Lung (tissue), 11 donors: ENCODE measurements at regions not wholly inside any gene's neighbourhood (a gene's known extent, or its start where the extent isn't known, plus 50 kb on each side); places are given as distances from the start of the nearest gene placed in this dataset.
"Not testable (repeated sequence)": the region's sequence is repeated elsewhere in the genome, so short reads cannot be mapped to it uniquely, and the experiment has no call there.

ENCODE experiments used
- ATAC-seq: fragments of 200-7000 bp; cut with Tn5 transposase; one replicate; pipeline ENCODE4 v1.9.1; 2020; ENCODE audit warnings: moderate number of reproducible peaks; ENCODE audit not compliant: insufficient read depth, low FRiP score
- DNase-seq, 3 donors: peaks; one replicate each; pipeline ENCODE4 v3.0.0-alpha.2; 2013 to 2017
- H3K27ac ChIP-seq, 2 donors: one replicate each; pipeline ENCODE4 v1.5.1; 2013; ENCODE audit warnings: mild to moderate bottlenecking in 2 of 2, moderate library complexity in 2 of 2, control low read depth in 1 of 2, inconsistent platforms in 1 of 2, low read depth in 1 of 2, low read length in 1 of 2
- H3K27me3 ChIP-seq, 3 donors: one replicate each; pipeline ENCODE4 v1.5.1; 2013; ENCODE audit warnings: low read length in 2 of 3; ENCODE audit not compliant: control insufficient read depth in 3 of 3, insufficient read depth in 3 of 3
- H3K36me3 ChIP-seq, 4 donors: one replicate each; pipeline ENCODE4 v1.5.1; 2013; ENCODE audit warnings: low read length in 4 of 4, mild to moderate bottlenecking in 1 of 4, moderate library complexity in 1 of 4; ENCODE audit not compliant: control insufficient read depth in 4 of 4, insufficient read depth in 4 of 4
- H3K4me1 ChIP-seq, 5 donors: one replicate each; pipeline ENCODE4 v1.5.1; 2013; ENCODE audit warnings: low read length in 5 of 5, mild to moderate bottlenecking in 2 of 5, moderate library complexity in 1 of 5; ENCODE audit not compliant: control insufficient read depth in 5 of 5, insufficient read depth in 5 of 5
- H3K4me3 ChIP-seq: one replicate; pipeline ENCODE4 v1.5.1; 2013; ENCODE audit warnings: mild to moderate bottlenecking, control low read depth, moderate library complexity
- H3K9ac ChIP-seq, 2 donors: one replicate each; pipeline ENCODE4 v1.5.1; 2013; ENCODE audit warnings: low read length in 2 of 2, control low read depth in 1 of 2; ENCODE audit not compliant: insufficient read depth in 1 of 2
- H3K9me3 ChIP-seq, 4 donors: one replicate each; pipeline ENCODE4 v1.5.1; 2013; ENCODE audit warnings: low read length in 3 of 4, mild to moderate bottlenecking in 1 of 4, moderate library complexity in 1 of 4; ENCODE audit not compliant: control insufficient read depth in 4 of 4, insufficient read depth in 3 of 4
- WGBS, 2 donors: extraction: QIAGEN DNeasy Blood & Tissue Kit; methylation state at CpG; one replicate each; pipeline ENCODE4 v1.1.7; 2013; 5-methylcytosine and 5-hydroxymethylcytosine counted together
- TF ChIP-seq, protein P1 (sequence below): IDR thresholded peaks from 2 replicates; pipeline ENCODE4 v1.5.1; 2012; ENCODE audit warnings: mild to moderate bottlenecking; ENCODE audit errors: control extremely low read depth, extremely low read depth
- donor health status: control.
- donor health status: control.
- donor health status: Bipolar disorder and iron deficiency.
- donor health status: healthy.
- donor health status: DM: yes; HTN: yes; CAD: no.

DNA sequence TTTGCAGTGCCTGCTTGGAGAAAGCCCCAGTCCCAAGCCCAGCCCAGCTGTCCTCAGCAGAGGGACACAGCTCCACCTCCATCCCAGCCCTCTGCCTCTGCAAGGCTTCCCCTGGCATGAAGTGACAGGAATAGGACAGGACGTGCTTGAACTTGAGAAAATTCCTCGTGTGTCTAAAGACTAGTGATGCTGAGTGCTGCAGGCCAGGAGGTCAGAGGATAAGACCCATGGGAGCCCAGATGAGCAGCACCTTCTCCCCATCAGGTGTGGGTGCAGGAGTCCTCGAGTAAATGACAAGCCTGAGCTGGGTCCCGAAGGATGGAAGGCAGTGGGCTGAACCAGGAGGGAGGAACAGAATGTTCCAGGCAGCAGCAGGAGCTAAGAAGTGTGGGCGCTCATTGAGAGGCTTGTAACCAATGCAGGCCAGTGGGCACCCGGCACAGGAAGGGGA is 67.8 kb upstream of the UXS1 start:
- no peak overlapping the region for H3K27ac ChIP-seq
- DNase-seq (peak in 1 of 3 donors; percentile 1), ATAC-seq (no peak)
- H3K36me3 ChIP-seq, result no peaks in the 10 kb centered on the region
- H3K4me3 ChIP-seq, result no peak overlapping the region
- no peak overlapping the region for H3K9ac ChIP-seq
- WGBS, 2 donors, result 59 to 68% methylated on average over 6 of the region's 6 CpGs
- H3K9me3 ChIP-seq, result no peaks in the 10 kb centered on the region
- no peaks in the 10 kb centered on the region for H3K4me1 ChIP-seq
- TF ChIP-seq, protein P1, sequence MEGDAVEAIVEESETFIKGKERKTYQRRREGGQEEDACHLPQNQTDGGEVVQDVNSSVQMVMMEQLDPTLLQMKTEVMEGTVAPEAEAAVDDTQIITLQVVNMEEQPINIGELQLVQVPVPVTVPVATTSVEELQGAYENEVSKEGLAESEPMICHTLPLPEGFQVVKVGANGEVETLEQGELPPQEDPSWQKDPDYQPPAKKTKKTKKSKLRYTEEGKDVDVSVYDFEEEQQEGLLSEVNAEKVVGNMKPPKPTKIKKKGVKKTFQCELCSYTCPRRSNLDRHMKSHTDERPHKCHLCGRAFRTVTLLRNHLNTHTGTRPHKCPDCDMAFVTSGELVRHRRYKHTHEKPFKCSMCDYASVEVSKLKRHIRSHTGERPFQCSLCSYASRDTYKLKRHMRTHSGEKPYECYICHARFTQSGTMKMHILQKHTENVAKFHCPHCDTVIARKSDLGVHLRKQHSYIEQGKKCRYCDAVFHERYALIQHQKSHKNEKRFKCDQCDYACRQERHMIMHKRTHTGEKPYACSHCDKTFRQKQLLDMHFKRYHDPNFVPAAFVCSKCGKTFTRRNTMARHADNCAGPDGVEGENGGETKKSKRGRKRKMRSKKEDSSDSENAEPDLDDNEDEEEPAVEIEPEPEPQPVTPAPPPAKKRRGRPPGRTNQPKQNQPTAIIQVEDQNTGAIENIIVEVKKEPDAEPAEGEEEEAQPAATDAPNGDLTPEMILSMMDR, result no peak
- no peaks in the 10 kb centered on the region for H3K27me3 ChIP-seq

GRCh38 chr2:106258859-106259258 is 64.8 kb upstream of the UXS1 start:
- not testable (repeated sequence) for H3K4me3 ChIP-seq, H3K4me1 ChIP-seq, H3K36me3 ChIP-seq, H3K27ac ChIP-seq, H3K27me3 ChIP-seq, H3K9me3 ChIP-seq, ATAC-seq, DNase-seq, H3K9ac ChIP-seq
- WGBS, 2 donors, result 96 to 97% methylated on average over 7 of the region's 7 CpGs

DNA sequence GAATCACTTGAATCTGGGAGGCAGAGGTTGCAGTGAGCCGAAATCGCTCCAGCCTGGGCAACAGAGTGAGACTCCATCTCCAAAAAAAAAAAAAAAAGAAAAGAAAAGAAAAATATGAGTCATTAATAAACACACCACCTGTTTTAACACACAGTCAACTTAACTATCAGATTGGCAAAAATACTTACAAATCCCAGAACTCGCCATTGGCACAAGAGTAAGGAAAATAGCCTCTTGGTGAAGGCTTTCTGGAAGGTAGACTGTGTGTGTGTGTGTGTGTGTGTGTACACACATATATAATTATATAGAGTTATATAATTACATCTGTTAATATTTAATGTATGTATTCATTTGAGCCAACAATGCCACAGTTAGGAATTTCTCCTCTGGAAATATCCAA is 63.7 kb upstream of the UXS1 start:
- DNase-seq (no peak), ATAC-seq (no peak)
- no peaks in the 10 kb centered on the region for H3K9me3 ChIP-seq
- H3K36me3 ChIP-seq, result no peaks in the 10 kb centered on the region
- H3K9ac ChIP-seq, result no peak overlapping the region
- WGBS, 2 donors, result 92 to 97% methylated on average over 3 of the region's 3 CpGs
- H3K27me3 ChIP-seq, result no peaks in the 10 kb centered on the region
- H3K27ac ChIP-seq, result no peak overlapping the region
- no peaks in the 10 kb centered on the region for H3K4me1 ChIP-seq
- no peak overlapping the region for H3K4me3 ChIP-seq
- TF ChIP-seq, protein P1, result no peak

DNA sequence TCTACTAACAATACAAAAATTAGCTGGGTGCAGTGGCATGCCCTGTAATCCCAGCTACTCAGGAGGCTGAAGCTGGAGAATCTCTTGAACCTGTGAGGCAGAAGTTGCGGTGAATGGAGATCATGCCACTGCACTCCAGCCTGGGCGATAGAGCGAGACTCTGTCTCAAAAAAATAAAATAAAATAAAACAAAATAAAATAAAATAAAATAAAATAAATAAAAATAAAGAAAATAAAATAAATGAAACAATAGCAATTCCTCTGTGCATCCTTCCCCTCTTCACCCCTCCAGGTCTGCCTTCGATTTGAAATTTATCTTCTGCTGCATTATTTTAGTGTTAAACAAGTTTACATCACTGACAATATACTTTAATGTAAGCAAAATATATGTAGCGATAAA is 63.0 kb upstream of the UXS1 start:
- TF ChIP-seq, protein P1, result no peak
- no peak overlapping the region for H3K27ac ChIP-seq
- WGBS, 2 donors, result 97 to 98% methylated on average over 5 of the region's 5 CpGs
- H3K4me1 ChIP-seq, result no peaks in the 10 kb centered on the region
- no peaks in the 10 kb centered on the region for H3K9me3 ChIP-seq
- H3K27me3 ChIP-seq, result no peaks in the 10 kb centered on the region
- H3K4me3 ChIP-seq, result no peak overlapping the region
- no peak overlapping the region for H3K9ac ChIP-seq
- ATAC-seq, result no peak
- H3K36me3 ChIP-seq, result no peaks in the 10 kb centered on the region
- DNase-seq, result no peak

DNA sequence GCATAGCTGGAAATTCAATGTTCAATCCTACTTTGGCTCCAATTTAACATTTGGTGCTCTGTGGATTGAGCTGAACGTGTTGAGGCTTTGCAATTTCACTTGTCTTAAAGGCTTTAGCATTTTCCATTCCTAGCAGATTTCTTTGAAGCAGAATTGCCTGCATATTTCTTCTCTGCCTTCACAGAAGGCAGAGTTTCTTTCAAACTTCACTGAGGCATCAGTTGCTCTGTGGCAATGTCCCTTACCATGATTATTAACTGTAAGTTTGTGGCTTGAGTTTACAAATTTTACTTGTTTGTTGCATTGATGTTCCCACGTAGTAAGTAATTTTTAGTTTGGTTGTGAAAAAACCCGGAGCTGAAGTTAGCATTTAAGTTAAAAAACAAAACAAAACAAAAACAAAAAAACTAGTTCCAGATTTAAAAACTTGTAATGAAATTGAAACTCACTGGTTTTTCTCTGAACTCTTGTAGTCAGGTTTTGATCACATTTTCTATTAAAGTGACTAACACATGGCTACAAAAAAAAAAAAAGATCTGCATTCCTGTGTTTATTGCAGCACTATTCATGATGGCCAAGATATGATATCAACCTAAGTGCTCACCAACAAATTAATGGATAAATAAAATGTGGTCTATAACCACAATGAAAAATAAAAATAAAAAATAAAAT is 55.2 kb upstream of the UXS1 start:
- not testable (repeated sequence) for H3K27me3 ChIP-seq, H3K4me3 ChIP-seq, H3K4me1 ChIP-seq, DNase-seq, H3K9ac ChIP-seq, H3K36me3 ChIP-seq, H3K27ac ChIP-seq, ATAC-seq, H3K9me3 ChIP-seq
- WGBS, 2 donors, result 58 to 83% methylated on average over 3 of the region's 3 CpGs

- not testable (repeated sequence) for H3K4me1 ChIP-seq, H3K4me3 ChIP-seq, H3K36me3 ChIP-seq, H3K9ac ChIP-seq, H3K27me3 ChIP-seq, H3K27ac ChIP-seq, H3K9me3 ChIP-seq, DNase-seq
- 63 to 67% methylated on average over 4 to 5 of the region's 6 CpGs for WGBS, 2 donors
- ATAC-seq, result peak; percentile 72
Measured at GRCh38 chr2:106248548-106249151, 54.5 kb upstream of the UXS1 start.
